ENCODE measurements at regions not wholly inside any gene's neighbourhood (a gene's known extent, or its start where the extent isn't known, plus 50 kb on each side); places are given as distances from the start of the nearest gene placed in this dataset.

DNA sequence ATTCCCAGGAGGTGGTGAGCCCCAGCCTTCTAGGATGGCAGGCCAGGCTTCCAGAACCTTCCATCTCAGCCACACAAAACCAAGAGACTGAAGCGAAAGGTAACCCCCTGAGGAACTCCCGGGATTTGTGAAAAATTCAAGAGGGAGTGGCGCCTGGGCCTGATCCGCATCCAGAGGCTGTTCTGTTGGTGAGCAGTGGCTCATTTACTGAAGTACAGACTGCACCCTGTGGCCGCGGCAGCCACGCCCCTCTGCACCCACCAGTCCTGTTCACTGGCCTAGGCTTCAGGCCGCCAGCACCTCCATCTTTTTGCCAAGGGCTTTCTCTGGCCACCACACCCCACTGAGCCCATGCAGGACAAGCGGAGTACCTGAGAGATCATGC, 79.1 kb upstream of the PTPN1 start:
- no peak for TF ChIP-seq ZNF396 (CRISPR knock-in tag; IDR thresholded peaks at IDR 0.05; ENCODE audit: borderline replicate concordance)
- no peak for TF ChIP-seq NR3C1 (CRISPR knock-in tag; conservative IDR thresholded peaks at IDR 0.05; ENCODE audit: low read depth)
- no peak for TF ChIP-seq IRF2 (CRISPR knock-in tag; IDR thresholded peaks at IDR 0.05; ENCODE audit: borderline replicate concordance, low read depth)
- TF ChIP-seq, protein P1, sequence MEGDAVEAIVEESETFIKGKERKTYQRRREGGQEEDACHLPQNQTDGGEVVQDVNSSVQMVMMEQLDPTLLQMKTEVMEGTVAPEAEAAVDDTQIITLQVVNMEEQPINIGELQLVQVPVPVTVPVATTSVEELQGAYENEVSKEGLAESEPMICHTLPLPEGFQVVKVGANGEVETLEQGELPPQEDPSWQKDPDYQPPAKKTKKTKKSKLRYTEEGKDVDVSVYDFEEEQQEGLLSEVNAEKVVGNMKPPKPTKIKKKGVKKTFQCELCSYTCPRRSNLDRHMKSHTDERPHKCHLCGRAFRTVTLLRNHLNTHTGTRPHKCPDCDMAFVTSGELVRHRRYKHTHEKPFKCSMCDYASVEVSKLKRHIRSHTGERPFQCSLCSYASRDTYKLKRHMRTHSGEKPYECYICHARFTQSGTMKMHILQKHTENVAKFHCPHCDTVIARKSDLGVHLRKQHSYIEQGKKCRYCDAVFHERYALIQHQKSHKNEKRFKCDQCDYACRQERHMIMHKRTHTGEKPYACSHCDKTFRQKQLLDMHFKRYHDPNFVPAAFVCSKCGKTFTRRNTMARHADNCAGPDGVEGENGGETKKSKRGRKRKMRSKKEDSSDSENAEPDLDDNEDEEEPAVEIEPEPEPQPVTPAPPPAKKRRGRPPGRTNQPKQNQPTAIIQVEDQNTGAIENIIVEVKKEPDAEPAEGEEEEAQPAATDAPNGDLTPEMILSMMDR (IDR thresholded peaks at IDR 0.05): no peak
- no peak for TF ChIP-seq FOXJ3 (CRISPR knock-in tag; IDR thresholded peaks at IDR 0.05; ENCODE audit: borderline replicate concordance)
- no peak for TF ChIP-seq MYBL2 (CRISPR knock-in tag; IDR thresholded peaks at IDR 0.05)
- no peak for TF ChIP-seq ZNF232 (CRISPR knock-in tag; IDR thresholded peaks at IDR 0.05)
- TF ChIP-seq SP1 (CRISPR knock-in tag; conservative IDR thresholded peaks at IDR 0.05): no peak
- TF ChIP-seq, protein P2, sequence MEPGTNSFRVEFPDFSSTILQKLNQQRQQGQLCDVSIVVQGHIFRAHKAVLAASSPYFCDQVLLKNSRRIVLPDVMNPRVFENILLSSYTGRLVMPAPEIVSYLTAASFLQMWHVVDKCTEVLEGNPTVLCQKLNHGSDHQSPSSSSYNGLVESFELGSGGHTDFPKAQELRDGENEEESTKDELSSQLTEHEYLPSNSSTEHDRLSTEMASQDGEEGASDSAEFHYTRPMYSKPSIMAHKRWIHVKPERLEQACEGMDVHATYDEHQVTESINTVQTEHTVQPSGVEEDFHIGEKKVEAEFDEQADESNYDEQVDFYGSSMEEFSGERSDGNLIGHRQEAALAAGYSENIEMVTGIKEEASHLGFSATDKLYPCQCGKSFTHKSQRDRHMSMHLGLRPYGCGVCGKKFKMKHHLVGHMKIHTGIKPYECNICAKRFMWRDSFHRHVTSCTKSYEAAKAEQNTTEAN (CRISPR knock-in tag; IDR thresholded peaks at IDR 0.05): no peak
- TF ChIP-seq, protein P3, sequence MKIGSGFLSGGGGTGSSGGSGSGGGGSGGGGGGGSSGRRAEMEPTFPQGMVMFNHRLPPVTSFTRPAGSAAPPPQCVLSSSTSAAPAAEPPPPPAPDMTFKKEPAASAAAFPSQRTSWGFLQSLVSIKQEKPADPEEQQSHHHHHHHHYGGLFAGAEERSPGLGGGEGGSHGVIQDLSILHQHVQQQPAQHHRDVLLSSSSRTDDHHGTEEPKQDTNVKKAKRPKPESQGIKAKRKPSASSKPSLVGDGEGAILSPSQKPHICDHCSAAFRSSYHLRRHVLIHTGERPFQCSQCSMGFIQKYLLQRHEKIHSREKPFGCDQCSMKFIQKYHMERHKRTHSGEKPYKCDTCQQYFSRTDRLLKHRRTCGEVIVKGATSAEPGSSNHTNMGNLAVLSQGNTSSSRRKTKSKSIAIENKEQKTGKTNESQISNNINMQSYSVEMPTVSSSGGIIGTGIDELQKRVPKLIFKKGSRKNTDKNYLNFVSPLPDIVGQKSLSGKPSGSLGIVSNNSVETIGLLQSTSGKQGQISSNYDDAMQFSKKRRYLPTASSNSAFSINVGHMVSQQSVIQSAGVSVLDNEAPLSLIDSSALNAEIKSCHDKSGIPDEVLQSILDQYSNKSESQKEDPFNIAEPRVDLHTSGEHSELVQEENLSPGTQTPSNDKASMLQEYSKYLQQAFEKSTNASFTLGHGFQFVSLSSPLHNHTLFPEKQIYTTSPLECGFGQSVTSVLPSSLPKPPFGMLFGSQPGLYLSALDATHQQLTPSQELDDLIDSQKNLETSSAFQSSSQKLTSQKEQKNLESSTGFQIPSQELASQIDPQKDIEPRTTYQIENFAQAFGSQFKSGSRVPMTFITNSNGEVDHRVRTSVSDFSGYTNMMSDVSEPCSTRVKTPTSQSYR (CRISPR knock-in tag; IDR thresholded peaks at IDR 0.05): no peak
- no peak for TF ChIP-seq GABPB1 (CRISPR knock-in tag; IDR thresholded peaks at IDR 0.05)

Data from WTC11 (cell line).